ENCODE measurements at regions not wholly inside any gene's neighbourhood (a gene's known extent, or its start where the extent isn't known, plus 50 kb on each side); places are given as distances from the start of the nearest gene placed in this dataset.

GRCh38 chr1:109826446-109826845 lies 62.7 kb upstream of the EPS8L3 start:
- H3K4me1 ChIP-seq (ENCODE audit: control insufficient read depth, insufficient read depth, low read length): peaks cover 81% of the 10 kb centered on the region
- no peaks in the 10 kb centered on the region for H3K27me3 ChIP-seq (replicated peaks; ENCODE audit: control insufficient read depth, insufficient read depth, low read length)
- no peak for DNase-seq (ENCODE audit: low read depth)
- no peak overlapping the region for H3K4me3 ChIP-seq (ENCODE audit: low read length)
- H3K9me3 ChIP-seq (ENCODE audit: control insufficient read depth, low read length): no peaks in the 10 kb centered on the region
- H3K9ac ChIP-seq (ENCODE audit: low read length): peak overlapping the region; percentile 58
- no peaks in the 10 kb centered on the region for H3K36me3 ChIP-seq (ENCODE audit: control insufficient read depth, insufficient read depth, low read length, severe bottlenecking)

- no peaks in the 10 kb centered on the region for H3K9me3 ChIP-seq (ENCODE audit: control insufficient read depth, low read length)
- peak overlapping the region; percentile 83 for H3K9ac ChIP-seq (ENCODE audit: low read length)
- H3K4me1 ChIP-seq (ENCODE audit: control insufficient read depth, insufficient read depth, low read length): peaks cover 84% of the 10 kb centered on the region
- DNase-seq (ENCODE audit: low read depth): no peak
- H3K36me3 ChIP-seq (ENCODE audit: control insufficient read depth, insufficient read depth, low read length, severe bottlenecking): no peaks in the 10 kb centered on the region
- no peaks in the 10 kb centered on the region for H3K27me3 ChIP-seq (replicated peaks; ENCODE audit: control insufficient read depth, insufficient read depth, low read length)
- no peak overlapping the region for H3K4me3 ChIP-seq (ENCODE audit: low read length)
These were observed 60.8 kb upstream of the EPS8L3 start for GRCh38 chr1:109824349-109825115.

GRCh38 chr1:109823543-109824348 lies 60.0 kb upstream of the EPS8L3 start:
- Histone ChIP-seq H3K4me3 (ENCODE audit: low read length) (peak overlapping the region; percentile 6), H3K9me3 (ENCODE audit: control insufficient read depth, low read length) (no peaks in the 10 kb centered on the region), H3K27me3 (replicated peaks; ENCODE audit: control insufficient read depth, insufficient read depth, low read length) (no peaks in the 10 kb centered on the region), H3K9ac (ENCODE audit: low read length) (peak overlapping the region; percentile 83), H3K4me1 (ENCODE audit: control insufficient read depth, insufficient read depth, low read length) (peaks cover 78% of the 10 kb centered on the region), H3K36me3 (ENCODE audit: control insufficient read depth, insufficient read depth, low read length, severe bottlenecking) (no peaks in the 10 kb centered on the region)
- peak; percentile 35 for DNase-seq (ENCODE audit: low read depth)

GRCh38 chr1:109822749-109823542 lies 59.2 kb upstream of the EPS8L3 start:
- DNase-seq (ENCODE audit: low read depth): no peak
- no peaks in the 10 kb centered on the region for H3K9me3 ChIP-seq (ENCODE audit: control insufficient read depth, low read length)

GRCh38 chr1:109821831-109822745 lies 58.4 kb upstream of the EPS8L3 start:
- Histone ChIP-seq H3K36me3 (ENCODE audit: control insufficient read depth, insufficient read depth, low read length, severe bottlenecking) (no peaks in the 10 kb centered on the region), H3K27me3 (replicated peaks; ENCODE audit: control insufficient read depth, insufficient read depth, low read length) (no peaks in the 10 kb centered on the region), H3K9ac (ENCODE audit: low read length) (peak overlapping the region; percentile 83), H3K9me3 (ENCODE audit: control insufficient read depth, low read length) (no peaks in the 10 kb centered on the region), H3K4me1 (ENCODE audit: control insufficient read depth, insufficient read depth, low read length) (peaks cover 70% of the 10 kb centered on the region), H3K4me3 (ENCODE audit: low read length) (peak overlapping the region; percentile 52)
- DNase-seq (ENCODE audit: low read depth): peak; percentile 44

More at GRCh38 chr1:109822749-109823542, 59.2 kb upstream of the EPS8L3 start:
- Histone ChIP-seq H3K4me1 (ENCODE audit: control insufficient read depth, insufficient read depth, low read length) (peaks cover 79% of the 10 kb centered on the region), H3K36me3 (ENCODE audit: control insufficient read depth, insufficient read depth, low read length, severe bottlenecking) (no peaks in the 10 kb centered on the region), H3K9ac (ENCODE audit: low read length) (peak overlapping the region; percentile 83), H3K4me3 (ENCODE audit: low read length) (no peak overlapping the region), H3K27me3 (replicated peaks; ENCODE audit: control insufficient read depth, insufficient read depth, low read length) (no peaks in the 10 kb centered on the region)

- no peaks in the 10 kb centered on the region for H3K9me3 ChIP-seq (ENCODE audit: control insufficient read depth, low read length)
- peak; percentile 89 for DNase-seq (ENCODE audit: low read depth)
- peaks cover 69% of the 10 kb centered on the region for H3K4me1 ChIP-seq (ENCODE audit: control insufficient read depth, insufficient read depth, low read length)
- H3K9ac ChIP-seq (ENCODE audit: low read length): peak overlapping the region; percentile 82
- peak overlapping the region; percentile 52 for H3K4me3 ChIP-seq (ENCODE audit: low read length)
- H3K36me3 ChIP-seq (ENCODE audit: control insufficient read depth, insufficient read depth, low read length, severe bottlenecking): no peaks in the 10 kb centered on the region
- no peaks in the 10 kb centered on the region for H3K27me3 ChIP-seq (replicated peaks; ENCODE audit: control insufficient read depth, insufficient read depth, low read length)
These were observed 57.5 kb upstream of the EPS8L3 start for GRCh38 chr1:109821221-109821669.

- no peaks in the 10 kb centered on the region for H3K36me3 ChIP-seq (ENCODE audit: control insufficient read depth, insufficient read depth, low read length, severe bottlenecking)
- peaks cover 2% of the 10 kb centered on the region for H3K9me3 ChIP-seq (ENCODE audit: control insufficient read depth, low read length)
- no peaks in the 10 kb centered on the region for H3K27me3 ChIP-seq (replicated peaks; ENCODE audit: control insufficient read depth, insufficient read depth, low read length)
- H3K4me3 ChIP-seq (ENCODE audit: low read length): no peak overlapping the region
- H3K9ac ChIP-seq (ENCODE audit: low read length): no peak overlapping the region
- H3K4me1 ChIP-seq (ENCODE audit: control insufficient read depth, insufficient read depth, low read length): peaks cover 70% of the 10 kb centered on the region
- no peak for DNase-seq (ENCODE audit: low read depth)
These were observed 56.2 kb upstream of the EPS8L3 start for GRCh38 chr1:109819906-109820305.

- Histone ChIP-seq H3K36me3 (ENCODE audit: control insufficient read depth, insufficient read depth, low read length, severe bottlenecking) (no peaks in the 10 kb centered on the region), H3K4me3 (ENCODE audit: low read length) (no peak overlapping the region), H3K4me1 (ENCODE audit: control insufficient read depth, insufficient read depth, low read length) (peaks cover 70% of the 10 kb centered on the region), H3K27me3 (replicated peaks; ENCODE audit: control insufficient read depth, insufficient read depth, low read length) (no peaks in the 10 kb centered on the region), H3K9ac (ENCODE audit: low read length) (no peak overlapping the region), H3K9me3 (ENCODE audit: control insufficient read depth, low read length) (peaks cover 2% of the 10 kb centered on the region)
- DNase-seq (ENCODE audit: low read depth): no peak
These were observed 55.5 kb upstream of the EPS8L3 start for GRCh38 chr1:109818988-109819764.

- no peak overlapping the region for H3K4me3 ChIP-seq (ENCODE audit: low read length)
- H3K9ac ChIP-seq (ENCODE audit: low read length): no peak overlapping the region
- no peak for DNase-seq (ENCODE audit: low read depth)
- no peaks in the 10 kb centered on the region for H3K36me3 ChIP-seq (ENCODE audit: control insufficient read depth, insufficient read depth, low read length, severe bottlenecking)
- H3K27me3 ChIP-seq (replicated peaks; ENCODE audit: control insufficient read depth, insufficient read depth, low read length): no peaks in the 10 kb centered on the region
- peaks cover 2% of the 10 kb centered on the region for H3K9me3 ChIP-seq (ENCODE audit: control insufficient read depth, low read length)
- H3K4me1 ChIP-seq (ENCODE audit: control insufficient read depth, insufficient read depth, low read length): peaks cover 70% of the 10 kb centered on the region
These were observed 54.7 kb upstream of the EPS8L3 start for GRCh38 chr1:109818271-109818987.

Data from adipocyte (in vitro differentiated cells).